Kidney (tissue), 13 donors: ENCODE measurements at regions not wholly inside any gene's neighbourhood (a gene's known extent, or its start where the extent isn't known, plus 50 kb on each side); places are given as distances from the start of the nearest gene placed in this dataset.
A peak's percentile ranks its signal among the peaks of the same experiment; 100 is the strongest.

Experiments
- DNase-seq, 5 donors: peaks; one replicate each; pipeline ENCODE4 v3.0.0-alpha.2; 2013 to 2020
- FAIRE-seq: peaks from 2 replicates; lab custom pipeline; 2012; peaks lifted over from hg19 to GRCh38; lab: Jason Lieb, UNC
- H3K27ac ChIP-seq, 2 donors: one replicate each; pipeline ENCODE4 v1.7.0; 2013; ENCODE audit warnings: low read depth in 2 of 2, low read length in 2 of 2, inconsistent platforms in 1 of 2
- H3K27me3 ChIP-seq: one replicate; pipeline ENCODE4 v1.7.1; 2013; ENCODE audit warnings: low read length, inconsistent platforms; ENCODE audit not compliant: control insufficient read depth, insufficient read depth
- H3K36me3 ChIP-seq, 3 donors: one replicate each; pipeline versions ENCODE4 v1.7.0 to v1.7.1; 2013; ENCODE audit warnings: low read length in 3 of 3, control low read depth in 1 of 3, inconsistent platforms in 1 of 3; ENCODE audit not compliant: insufficient read depth in 3 of 3, control insufficient read depth in 2 of 3
- H3K4me1 ChIP-seq, 3 donors: one replicate each; pipeline versions ENCODE4 v1.7.0 to v1.7.1; 2013; ENCODE audit warnings: low read length in 3 of 3, inconsistent platforms in 1 of 3, low read depth in 1 of 3; ENCODE audit not compliant: control insufficient read depth in 2 of 3, insufficient read depth in 2 of 3
- H3K4me3 ChIP-seq, 3 donors: one replicate each; pipeline versions ENCODE4 v1.7.0 to v1.8.1; 2013; ENCODE audit warnings: low read length in 3 of 3, control low read depth in 1 of 3, inconsistent platforms in 1 of 3
- H3K9ac ChIP-seq, 3 donors: one replicate each; pipeline versions ENCODE4 v1.7.0 to v1.7.1; 2013; ENCODE audit warnings: low read length in 3 of 3, control low read depth in 1 of 3, inconsistent platforms in 1 of 3
- H3K9me3 ChIP-seq, 3 donors: one replicate each; pipeline versions ENCODE4 v1.7.0 to v1.7.1; 2013; ENCODE audit warnings: low read length in 3 of 3, control low read depth in 1 of 3, inconsistent platforms in 1 of 3; ENCODE audit not compliant: control insufficient read depth in 2 of 3, insufficient read depth in 1 of 3
- CTCF ChIP-seq: IDR thresholded peaks from 3 replicates; pipeline ENCODE4 v1.5.1; 2012; ENCODE audit warnings: mild to moderate bottlenecking, moderate library complexity, borderline replicate concordance; ENCODE audit not compliant: insufficient read depth; ENCODE audit errors: extremely low read depth
- intact Hi-C: fragments of 100-400 bp; cut with DNase I; formaldehyde crosslinking; loops from one replicate; pipeline ENCODE4 v1.11.1; 2022
- donor health status: control.
- donor health status: control.
- donor health status: control.
- donor health status: control.
- donor health status: control.
- donor health status: DM: yes; HTN: yes; CAD: no.
- donor health status: Normal renal cell carcinoma (clear cell type).

- H3K4me3 ChIP-seq, result no peak overlapping the region
- H3K36me3 ChIP-seq, result no peaks in the 10 kb centered on the region
- H3K9me3 ChIP-seq, result no peaks in the 10 kb centered on the region
- no peak overlapping the region for H3K9ac ChIP-seq
- H3K4me1 ChIP-seq, result no peaks in the 10 kb centered on the region
- FAIRE-seq (no peak), DNase-seq (no peak)
- TF ChIP-seq CTCF, result no peak
- H3K27ac ChIP-seq, result no peak overlapping the region
- intact Hi-C loops, result no loop called here
- no peaks in the 10 kb centered on the region for H3K27me3 ChIP-seq
Measured at GRCh38 chr21:19724081-19724480, 1274.1 kb upstream of the NCAM2 start.

GRCh38 chr21:19731251-19731650 lies 1267.0 kb upstream of the NCAM2 start:
- Histone ChIP-seq H3K27me3 (no peaks in the 10 kb centered on the region), H3K4me1 (no peaks in the 10 kb centered on the region), H3K27ac (no peak overlapping the region), H3K4me3 (no peak overlapping the region), H3K9ac (no peak overlapping the region), H3K36me3 (no peaks in the 10 kb centered on the region), H3K9me3 (no peaks in the 10 kb centered on the region)
- TF ChIP-seq CTCF, result no peak
- FAIRE-seq (no peak), DNase-seq (no peak)
- intact Hi-C loops, result no loop called here

- Histone ChIP-seq H3K4me1 (no peaks in the 10 kb centered on the region), H3K36me3 (no peaks in the 10 kb centered on the region), H3K9me3 (no peaks in the 10 kb centered on the region), H3K27ac (no peak overlapping the region), H3K9ac (no peak overlapping the region), H3K27me3 (no peaks in the 10 kb centered on the region), H3K4me3 (no peak overlapping the region)
- intact Hi-C loops, result no loop called here
- DNase-seq (peak in 1 of 5 donors; percentile 51), FAIRE-seq (no peak)
- TF ChIP-seq CTCF, result no peak
Measured at GRCh38 chr21:19759836-19760235, 1238.4 kb upstream of the NCAM2 start.

DNA sequence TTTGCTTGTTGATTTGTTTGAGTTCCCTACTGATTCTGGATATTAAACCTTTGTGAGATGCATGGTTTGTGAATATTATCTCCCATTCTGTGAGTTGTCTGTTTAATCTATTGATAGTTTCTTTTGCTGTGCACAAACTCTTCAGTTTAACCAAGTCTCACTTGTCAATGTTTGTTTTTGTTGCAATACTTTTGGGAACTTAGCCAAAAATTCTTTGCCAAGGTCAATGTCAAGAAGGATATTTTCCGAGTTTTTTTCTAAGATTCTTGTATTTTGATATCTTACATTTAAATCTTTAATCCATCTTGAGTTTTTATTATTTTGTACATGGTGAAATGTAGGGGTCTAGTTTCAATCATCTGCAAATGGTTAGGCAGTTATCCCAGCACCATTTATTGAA lies 1230.7 kb upstream of the NCAM2 start:
- Histone ChIP-seq H3K9ac (no peak overlapping the region), H3K27me3 (no peaks in the 10 kb centered on the region), H3K36me3 (no peaks in the 10 kb centered on the region), H3K4me1 (no peaks in the 10 kb centered on the region), H3K27ac (no peak overlapping the region), H3K9me3 (no peaks in the 10 kb centered on the region), H3K4me3 (no peak overlapping the region)
- no peak for TF ChIP-seq CTCF
- DNase-seq (no peak), FAIRE-seq (no peak)
- intact Hi-C loops, result no loop called here
